SW480 (cell line): ENCODE measurements at regions not wholly inside any gene's neighbourhood (a gene's known extent, or its start where the extent isn't known, plus 50 kb on each side); places are given as distances from the start of the nearest gene placed in this dataset.
"Not testable (repeated sequence)": the region's sequence is repeated elsewhere in the genome, so short reads cannot be mapped to it uniquely, and the experiment has no call there.

ENCODE experiments used
- DNase-seq: peaks from one replicate; pipeline ENCODE4 v3.0.0-alpha.2; 2016; ENCODE audit warnings: low spot score

GRCh38 chr7:69193061-69193460 is 405.2 kb upstream of the AUTS2 start:
- DNase-seq, result no peak

- DNase-seq, result no peak
Observed at GRCh38 chr7:69196593-69196992, 401.7 kb upstream of the AUTS2 start.

GRCh38 chr7:69198250-69198649 is 400.0 kb upstream of the AUTS2 start:
- no peak for DNase-seq

GRCh38 chr7:69199041-69199440 is 399.2 kb upstream of the AUTS2 start:
- no peak for DNase-seq

GRCh38 chr7:69199661-69200060 is 398.6 kb upstream of the AUTS2 start:
- DNase-seq, result no peak

- DNase-seq, result no peak
Observed at GRCh38 chr7:69203871-69204270, 394.4 kb upstream of the AUTS2 start.

GRCh38 chr7:69204943-69205342 is 393.3 kb upstream of the AUTS2 start:
- DNase-seq, result no peak

- DNase-seq, result no peak
Observed at GRCh38 chr7:69205581-69205980, 392.7 kb upstream of the AUTS2 start.

GRCh38 chr7:69208276-69208675 is 390.0 kb upstream of the AUTS2 start:
- no peak for DNase-seq

- no peak for DNase-seq
Observed at GRCh38 chr7:69208848-69209247, 389.4 kb upstream of the AUTS2 start.

GRCh38 chr7:69211336-69211735 is 386.9 kb upstream of the AUTS2 start:
- no peak for DNase-seq

- peak; percentile 26 for DNase-seq
Observed at GRCh38 chr7:69211739-69212138, 386.5 kb upstream of the AUTS2 start.

- no peak for DNase-seq
Observed at GRCh38 chr7:69213878-69214277, 384.4 kb upstream of the AUTS2 start.

- DNase-seq, result not testable (repeated sequence)
Observed at GRCh38 chr7:69215516-69215915, 382.8 kb upstream of the AUTS2 start.

GRCh38 chr7:69217516-69218350 is 380.5 kb upstream of the AUTS2 start:
- no peak for DNase-seq

GRCh38 chr7:69218576-69218975 is 379.7 kb upstream of the AUTS2 start:
- no peak for DNase-seq

- no peak for DNase-seq
Observed at GRCh38 chr7:69219381-69219780, 378.9 kb upstream of the AUTS2 start.

- no peak for DNase-seq
Observed at GRCh38 chr7:69225259-69225943, 372.9 kb upstream of the AUTS2 start.

GRCh38 chr7:69228212-69228811 is 370.0 kb upstream of the AUTS2 start:
- DNase-seq, result peak; percentile 22

GRCh38 chr7:69232445-69233376 is 365.6 kb upstream of the AUTS2 start:
- DNase-seq, result no peak

- DNase-seq, result no peak
Observed at GRCh38 chr7:69237541-69237940, 360.7 kb upstream of the AUTS2 start.

- no peak for DNase-seq
Observed at GRCh38 chr7:69243016-69243415, 355.3 kb upstream of the AUTS2 start.
